ENCODE measurements at regions not wholly inside any gene's neighbourhood (a gene's known extent, or its start where the extent isn't known, plus 50 kb on each side); places are given as distances from the start of the nearest gene placed in this dataset.

DNA sequence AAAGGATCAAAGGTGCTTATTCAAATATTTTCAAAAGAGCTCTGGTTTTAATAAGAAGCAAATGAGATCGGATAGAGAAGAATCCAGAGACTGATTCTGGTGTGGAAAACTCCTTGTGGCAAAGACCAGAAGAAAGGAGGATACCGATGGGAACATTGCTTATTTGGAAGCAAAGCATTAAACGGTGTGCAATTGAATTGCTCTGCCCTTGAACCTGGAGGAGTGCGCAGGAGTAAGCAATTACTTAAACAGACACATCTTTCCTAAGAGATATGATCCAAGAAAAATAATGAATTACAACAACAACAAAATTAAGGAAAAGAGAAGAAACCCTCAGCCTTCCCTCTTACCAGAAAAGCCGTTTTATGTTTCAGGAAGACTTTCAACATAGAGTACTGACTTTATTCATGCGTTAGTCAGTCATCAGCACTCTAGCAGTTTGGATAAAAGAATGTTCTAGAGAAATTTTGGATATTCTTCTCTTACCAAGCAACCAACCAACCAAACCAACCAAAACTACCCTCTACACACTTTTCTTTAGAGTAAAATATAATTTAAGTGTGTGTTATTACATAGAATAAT lies 191.7 kb downstream of the NTMT2 start:
- Histone ChIP-seq H3K9me3 (no peaks in the 10 kb centered on the region), H3K27ac (no peak overlapping the region), H3K4me1 (no peaks in the 10 kb centered on the region), H3K27me3 (no peaks in the 10 kb centered on the region), H3K36me3 (no peaks in the 10 kb centered on the region), H3K4me3 (no peak overlapping the region)
- DNase-seq (no peak), ATAC-seq (ENCODE audit: low FRiP score in 2 of 2) (no peak)
- TF ChIP-seq EP300 (IDR thresholded peaks at IDR 0.05) = no peak
- TF ChIP-seq CTCF (IDR thresholded peaks at IDR 0.05) = no peak
- no peak for TF ChIP-seq POLR2A (IDR thresholded peaks at IDR 0.05)
- TF ChIP-seq POLR2AphosphoS5 (IDR thresholded peaks at IDR 0.05) = no peak
- 86% methylated on average over 6 of the region's 6 CpGs for WGBS, 2 donors

DNA sequence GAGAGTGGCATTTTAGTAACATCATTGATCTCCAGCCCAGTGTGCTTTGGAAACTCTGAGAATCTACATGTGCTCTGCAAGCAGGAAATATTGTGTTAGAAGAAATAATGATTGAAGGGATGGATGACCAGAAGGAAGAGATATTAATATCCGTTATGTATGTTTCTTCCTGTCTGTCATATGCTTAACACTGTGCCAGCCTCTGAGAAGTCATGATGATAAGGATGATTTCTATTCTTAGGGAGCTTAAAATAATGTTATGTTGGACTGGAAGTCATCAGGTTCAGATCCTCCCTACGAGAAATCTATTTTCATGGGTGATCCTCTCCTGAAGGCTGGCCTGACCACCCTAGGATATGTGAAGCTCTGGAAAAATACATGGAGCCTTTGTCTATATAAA lies 192.4 kb upstream of the GORAB start:
- TF ChIP-seq POLR2A (IDR thresholded peaks at IDR 0.05) (no peak), CTCF (IDR thresholded peaks at IDR 0.05) (no peak), EP300 (IDR thresholded peaks at IDR 0.05) (no peak), POLR2AphosphoS5 (IDR thresholded peaks at IDR 0.05) (no peak)
- no peak overlapping the region for H3K27ac ChIP-seq
- no peaks in the 10 kb centered on the region for H3K9me3 ChIP-seq
- 71 to 85% methylated on average over 2 of the region's 2 CpGs for WGBS, 2 donors
- no peak for DNase-seq
- no peaks in the 10 kb centered on the region for H3K27me3 ChIP-seq
- no peak for ATAC-seq (ENCODE audit: low FRiP score in 2 of 2)
- H3K4me1 ChIP-seq = no peaks in the 10 kb centered on the region
- no peaks in the 10 kb centered on the region for H3K36me3 ChIP-seq
- no peak overlapping the region for H3K4me3 ChIP-seq

GRCh38 chr1:170340308-170340707 lies 191.7 kb upstream of the GORAB start:
- DNase-seq (no peak), ATAC-seq (ENCODE audit: low FRiP score in 2 of 2) (no peak)
- Histone ChIP-seq H3K9me3 (no peaks in the 10 kb centered on the region), H3K4me1 (no peaks in the 10 kb centered on the region), H3K27me3 (no peaks in the 10 kb centered on the region), H3K27ac (no peak overlapping the region), H3K36me3 (no peaks in the 10 kb centered on the region), H3K4me3 (no peak overlapping the region)
- no peak for TF ChIP-seq CTCF (IDR thresholded peaks at IDR 0.05)
- no peak for TF ChIP-seq EP300 (IDR thresholded peaks at IDR 0.05)
- WGBS, 2 donors = 73 to 80% methylated on average over 2 of the region's 2 CpGs

GRCh38 chr1:170351366-170351946 lies 180.5 kb upstream of the GORAB start:
- no peak overlapping the region for H3K4me3 ChIP-seq
- H3K27me3 ChIP-seq = no peaks in the 10 kb centered on the region
- TF ChIP-seq EP300 (IDR thresholded peaks at IDR 0.05) = no peak
- peak in 1 of 2 donors; percentile 41 for ATAC-seq (ENCODE audit: low FRiP score in 2 of 2)
- no peaks in the 10 kb centered on the region for H3K4me1 ChIP-seq
- DNase-seq = no peak
- H3K27ac ChIP-seq = no peak overlapping the region
- H3K9me3 ChIP-seq = no peaks in the 10 kb centered on the region
- WGBS, 2 donors = 74 to 78% methylated on average over 2 of the region's 2 CpGs
- no peaks in the 10 kb centered on the region for H3K36me3 ChIP-seq

GRCh38 chr1:170354246-170354645 lies 177.7 kb upstream of the GORAB start:
- no peaks in the 10 kb centered on the region for H3K36me3 ChIP-seq
- H3K27ac ChIP-seq = no peak overlapping the region
- no peaks in the 10 kb centered on the region for H3K27me3 ChIP-seq
- peaks cover 0 to 2% (median 0%) of the 10 kb centered on the region in 4 donors for H3K9me3 ChIP-seq
- no peaks in the 10 kb centered on the region for H3K4me1 ChIP-seq
- TF ChIP-seq POLR2AphosphoS5 (IDR thresholded peaks at IDR 0.05) (no peak), POLR2A (IDR thresholded peaks at IDR 0.05) (no peak), EP300 (IDR thresholded peaks at IDR 0.05) (no peak), CTCF (IDR thresholded peaks at IDR 0.05) (no peak)
- no peak for ATAC-seq (ENCODE audit: low FRiP score in 2 of 2)
- no peak for DNase-seq
- no peak overlapping the region for H3K4me3 ChIP-seq
- WGBS, 2 donors = 72 to 89% methylated on average over 4 of the region's 4 CpGs
